ENCODE measurements at regions not wholly inside any gene's neighbourhood (a gene's known extent, or its start where the extent isn't known, plus 50 kb on each side); places are given as distances from the start of the nearest gene placed in this dataset.

DNA sequence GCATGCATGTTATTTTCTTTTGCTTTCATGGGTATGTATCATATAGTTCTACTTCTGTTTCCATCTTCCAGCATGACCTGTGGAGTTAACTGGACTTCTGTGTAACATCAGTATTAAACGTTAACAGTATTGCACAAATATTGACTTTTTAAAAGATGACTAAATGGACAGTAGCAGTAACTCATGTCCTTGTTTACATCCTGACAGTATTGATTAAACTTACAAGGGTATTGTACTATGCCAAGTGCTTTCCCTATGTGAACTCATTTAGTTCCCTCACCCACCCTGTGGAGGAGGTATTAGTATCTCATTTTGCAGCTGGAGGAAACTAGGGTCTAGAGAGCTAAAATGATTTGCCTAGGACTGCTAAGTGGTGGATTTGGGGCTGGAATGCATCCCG is 128.7 kb upstream of the SLC10A2 start:
- H3K4me1 Mint-ChIP-seq: peaks cover 44% of the 10 kb centered on the region
- H3K27me3 Mint-ChIP-seq (ENCODE audit: low read depth): no peaks in the 10 kb centered on the region
- H3K36me3 Mint-ChIP-seq: no peaks in the 10 kb centered on the region
- TF ChIP-seq, protein P1, sequence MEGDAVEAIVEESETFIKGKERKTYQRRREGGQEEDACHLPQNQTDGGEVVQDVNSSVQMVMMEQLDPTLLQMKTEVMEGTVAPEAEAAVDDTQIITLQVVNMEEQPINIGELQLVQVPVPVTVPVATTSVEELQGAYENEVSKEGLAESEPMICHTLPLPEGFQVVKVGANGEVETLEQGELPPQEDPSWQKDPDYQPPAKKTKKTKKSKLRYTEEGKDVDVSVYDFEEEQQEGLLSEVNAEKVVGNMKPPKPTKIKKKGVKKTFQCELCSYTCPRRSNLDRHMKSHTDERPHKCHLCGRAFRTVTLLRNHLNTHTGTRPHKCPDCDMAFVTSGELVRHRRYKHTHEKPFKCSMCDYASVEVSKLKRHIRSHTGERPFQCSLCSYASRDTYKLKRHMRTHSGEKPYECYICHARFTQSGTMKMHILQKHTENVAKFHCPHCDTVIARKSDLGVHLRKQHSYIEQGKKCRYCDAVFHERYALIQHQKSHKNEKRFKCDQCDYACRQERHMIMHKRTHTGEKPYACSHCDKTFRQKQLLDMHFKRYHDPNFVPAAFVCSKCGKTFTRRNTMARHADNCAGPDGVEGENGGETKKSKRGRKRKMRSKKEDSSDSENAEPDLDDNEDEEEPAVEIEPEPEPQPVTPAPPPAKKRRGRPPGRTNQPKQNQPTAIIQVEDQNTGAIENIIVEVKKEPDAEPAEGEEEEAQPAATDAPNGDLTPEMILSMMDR (IDR thresholded peaks at IDR 0.05; ENCODE audit: unreplicated experiment): no peak
- no peak overlapping the region for H3K4me3 Mint-ChIP-seq
- no peak overlapping the region for H3K27ac Mint-ChIP-seq
- DNase-seq (ENCODE audit: low spot score in 2 of 2, unreplicated experiment in 2 of 2): no peak
- H3K9me3 Mint-ChIP-seq: peaks cover 3% of the 10 kb centered on the region

DNA sequence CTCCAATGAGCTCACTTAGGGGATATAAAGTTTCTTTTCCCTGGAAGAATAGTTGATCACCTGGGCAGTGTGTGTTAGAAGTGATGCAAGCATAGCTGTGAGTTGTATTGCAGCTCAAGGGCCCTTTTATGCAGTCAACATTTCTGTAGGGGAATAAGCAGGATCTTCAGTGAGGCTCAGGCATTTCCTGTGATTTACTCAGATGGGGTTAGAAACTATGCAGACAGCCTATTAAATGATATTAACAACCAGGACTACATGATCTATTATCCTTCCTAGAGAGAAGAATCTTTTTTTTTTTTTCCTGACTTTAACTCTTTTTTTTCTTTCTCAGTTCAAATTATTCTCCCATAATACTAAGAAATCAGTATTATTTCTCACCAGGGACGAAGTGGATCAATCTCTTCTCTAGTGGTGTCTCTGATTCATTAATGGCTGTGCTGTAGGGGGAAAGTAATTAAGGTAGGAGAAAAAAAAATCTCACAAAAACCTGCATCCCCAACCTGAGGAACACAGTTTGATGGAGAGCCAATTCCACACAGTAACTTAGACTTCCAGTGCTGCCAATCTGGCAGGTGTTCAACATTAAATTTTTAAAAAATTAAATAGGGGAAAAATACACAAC is 126.4 kb upstream of the SLC10A2 start:
- Mint-ChIP-seq H3K4me1 (peaks cover 59% of the 10 kb centered on the region), H3K27me3 (ENCODE audit: low read depth) (no peaks in the 10 kb centered on the region), H3K27ac (peak overlapping the region; percentile 71), H3K4me3 (no peak overlapping the region), H3K9me3 (no peaks in the 10 kb centered on the region), H3K36me3 (no peaks in the 10 kb centered on the region)
- no peak for DNase-seq (ENCODE audit: low spot score in 2 of 2, unreplicated experiment in 2 of 2)
- TF ChIP-seq, protein P1 (IDR thresholded peaks at IDR 0.05; ENCODE audit: unreplicated experiment): no peak

DNA sequence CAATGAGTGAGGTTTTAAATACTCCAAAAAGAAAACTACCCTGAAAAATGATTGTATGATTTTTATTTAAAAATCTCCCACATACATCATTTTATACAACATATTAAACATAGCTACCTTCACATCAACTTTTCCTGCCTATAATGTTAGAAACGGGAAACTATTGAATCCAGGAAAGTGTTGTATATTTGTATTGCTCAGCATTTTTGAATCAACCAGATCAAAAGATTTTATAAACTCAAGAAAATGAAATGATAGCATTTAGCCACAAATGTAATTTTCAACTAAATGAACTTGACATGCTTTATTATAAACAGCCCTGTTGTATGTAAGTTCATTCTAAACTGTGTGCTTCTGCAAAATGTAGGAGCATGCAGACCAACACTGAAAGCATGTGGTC is 124.6 kb upstream of the SLC10A2 start:
- no peak for DNase-seq (ENCODE audit: low spot score in 2 of 2, unreplicated experiment in 2 of 2)
- no peak overlapping the region for H3K4me3 Mint-ChIP-seq
- peak overlapping the region; percentile 89 for H3K27ac Mint-ChIP-seq
- H3K9me3 Mint-ChIP-seq: peaks cover 3% of the 10 kb centered on the region
- H3K27me3 Mint-ChIP-seq (ENCODE audit: low read depth): no peaks in the 10 kb centered on the region
- TF ChIP-seq, protein P1 (IDR thresholded peaks at IDR 0.05; ENCODE audit: unreplicated experiment): no peak
- peaks cover 4% of the 10 kb centered on the region for H3K36me3 Mint-ChIP-seq
- H3K4me1 Mint-ChIP-seq: peaks cover 56% of the 10 kb centered on the region

DNA sequence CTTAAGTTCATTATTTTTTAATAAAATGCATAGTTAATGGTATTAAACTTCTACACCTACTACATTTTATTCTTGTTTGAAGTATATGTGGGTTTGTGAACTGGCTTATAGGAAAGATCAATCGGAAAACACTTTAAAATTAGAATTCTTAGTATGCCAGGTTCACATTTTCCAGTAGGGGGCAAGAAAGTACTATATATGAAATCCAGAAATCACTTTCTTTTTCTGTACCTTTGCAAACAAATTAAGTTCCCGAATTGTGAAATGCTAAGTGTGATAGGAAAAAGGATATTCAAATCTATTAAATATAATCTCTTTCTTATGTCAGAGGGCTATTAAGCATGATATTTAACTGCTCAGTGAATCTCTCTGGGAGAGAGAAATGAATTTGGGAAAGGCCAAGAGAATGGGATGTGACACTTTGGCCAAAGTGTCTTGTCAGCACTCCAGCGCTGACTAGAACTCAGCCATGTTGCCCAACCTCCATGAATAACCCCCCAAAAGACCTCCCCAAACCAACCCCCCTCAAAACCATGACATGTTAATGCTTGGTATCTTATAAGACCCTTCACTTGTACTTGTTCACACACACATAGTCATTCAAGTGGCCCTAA is 122.6 kb upstream of the SLC10A2 start:
- peaks cover 55% of the 10 kb centered on the region for H3K4me1 Mint-ChIP-seq
- no peaks in the 10 kb centered on the region for H3K27me3 Mint-ChIP-seq (ENCODE audit: low read depth)
- TF ChIP-seq, protein P1 (IDR thresholded peaks at IDR 0.05; ENCODE audit: unreplicated experiment): peak; percentile 87
- H3K36me3 Mint-ChIP-seq: peaks cover 5% of the 10 kb centered on the region
- H3K27ac Mint-ChIP-seq: peak overlapping the region; percentile 53
- peaks cover 13% of the 10 kb centered on the region for H3K9me3 Mint-ChIP-seq
- no peak overlapping the region for H3K4me3 Mint-ChIP-seq
- DNase-seq (ENCODE audit: low spot score in 2 of 2, unreplicated experiment in 2 of 2): no peak

DNA sequence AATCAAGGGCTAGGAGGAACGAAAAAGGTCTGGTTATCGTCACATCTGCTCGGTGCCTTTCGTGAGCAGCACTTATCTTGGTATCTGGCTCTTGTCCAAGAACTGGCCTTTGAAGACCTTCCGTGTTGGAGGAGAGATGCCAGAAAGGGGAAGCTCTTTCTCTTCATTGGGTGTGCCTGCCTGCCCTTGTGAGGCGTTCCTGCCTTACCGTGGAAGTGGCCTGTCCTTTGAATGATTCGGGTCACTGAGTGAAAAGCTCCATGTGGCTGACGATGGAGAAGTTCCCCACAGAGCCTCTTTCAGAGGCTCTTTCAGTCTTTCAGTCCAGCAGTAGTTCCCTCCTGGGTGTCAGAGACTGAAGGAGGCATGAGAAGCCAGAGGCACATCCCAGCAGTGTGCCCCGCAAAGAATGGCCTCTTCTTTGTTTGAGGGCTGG is 121.5 kb upstream of the SLC10A2 start:
- peak overlapping the region; percentile 93 for H3K27ac Mint-ChIP-seq
- H3K36me3 Mint-ChIP-seq: peaks cover 5% of the 10 kb centered on the region
- no peak overlapping the region for H3K4me3 Mint-ChIP-seq
- peak in 1 of 2 experiments; percentile 38 for DNase-seq (ENCODE audit: low spot score in 2 of 2, unreplicated experiment in 2 of 2)
- H3K4me1 Mint-ChIP-seq: peaks cover 53% of the 10 kb centered on the region
- H3K27me3 Mint-ChIP-seq (ENCODE audit: low read depth): no peaks in the 10 kb centered on the region
- TF ChIP-seq, protein P1 (IDR thresholded peaks at IDR 0.05; ENCODE audit: unreplicated experiment): no peak
- peaks cover 18% of the 10 kb centered on the region for H3K9me3 Mint-ChIP-seq
